ENCODE measurements at regions not wholly inside any gene's neighbourhood (a gene's known extent, or its start where the extent isn't known, plus 50 kb on each side); places are given as distances from the start of the nearest gene placed in this dataset.

DNA sequence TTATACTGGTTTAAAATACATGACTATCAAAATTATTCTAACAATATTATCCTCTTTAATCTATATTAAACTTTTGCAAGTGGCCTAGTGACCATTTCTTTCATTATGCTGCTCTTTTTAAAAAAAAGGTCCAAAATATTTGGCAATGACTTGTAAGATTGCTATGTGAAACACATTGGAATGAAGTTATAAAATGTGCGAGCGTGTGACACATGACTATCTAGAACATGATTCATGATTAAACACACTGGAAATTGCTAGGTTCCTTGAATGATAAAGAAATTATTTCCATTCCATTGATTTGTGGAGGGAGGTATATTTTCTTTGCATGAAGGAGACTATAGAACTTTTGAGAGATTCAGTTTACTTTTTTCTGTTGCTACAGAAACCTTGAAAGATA lies 739.1 kb downstream of the DIAPH3 start:
- Histone ChIP-seq H3K27ac (ENCODE audit: control insufficient read depth, insufficient read depth) (no peak overlapping the region), H3K9me3 (replicated peaks; ENCODE audit: control insufficient read depth, insufficient read depth, low read length) (no peaks in the 10 kb centered on the region), H3K36me3 (ENCODE audit: control insufficient read depth in 2 of 2, insufficient read depth in 2 of 2, low read length in 1 of 2) (no peaks in the 10 kb centered on the region), H2AFZ (ENCODE audit: control insufficient read depth, low read depth, low read length) (no peak overlapping the region), H3K9ac (ENCODE audit: control insufficient read depth, insufficient read depth, low read length) (no peak overlapping the region), H3K4me1 (ENCODE audit: control insufficient read depth, insufficient read depth, low read length) (no peaks in the 10 kb centered on the region), H3K4me2 (ENCODE audit: control insufficient read depth, insufficient read depth) (no peak overlapping the region), H3K79me2 (ENCODE audit: control insufficient read depth, insufficient read depth, low read length) (no peaks in the 10 kb centered on the region), H3K27me3 (replicated peaks in 1 of 2; ENCODE audit: control insufficient read depth in 2 of 2, insufficient read depth in 2 of 2, low read length in 1 of 2) (no peaks in the 10 kb centered on the region), H4K20me1 (ENCODE audit: control insufficient read depth, insufficient read depth) (no peaks in the 10 kb centered on the region), H3K4me3 (no peak overlapping the region)
- intact Hi-C loops (cut with micrococcal nuclease; ENCODE audit: unreplicated experiment), result no loop called here
- SMC1A ChIA-PET (ENCODE audit: uncharacterized antibody, unreplicated experiment), result no interaction called here
- DNase-seq (ENCODE audit: low read depth, low spot score) (no peak), FAIRE-seq (no peak), ATAC-seq (no peak)
- CTCF ChIA-PET, result no interaction called here
- in situ Hi-C loops (cut with MboI), result no loop called here
- TF ChIP-seq ZNF217 (IDR thresholded peaks at IDR 0.05), result no peak
- TF ChIP-seq TCF3 (IDR thresholded peaks at IDR 0.05; ENCODE audit: borderline replicate concordance, insufficient read depth, low read depth, low read length), result no peak
- no peak for TF ChIP-seq SP1 (IDR thresholded peaks at IDR 0.05; ENCODE audit: low read depth, low read length)
- no peak for TF ChIP-seq HCFC1 (IDR thresholded peaks at IDR 0.05; ENCODE audit: low read length)
- no peak for TF ChIP-seq KDM1A (IDR thresholded peaks at IDR 0.05; ENCODE audit: borderline replicate concordance)
- TF ChIP-seq EZH2 (IDR thresholded peaks at IDR 0.05; ENCODE audit: borderline replicate concordance, control insufficient read depth, low read depth, low read length), result no peak
- TF ChIP-seq BCL11A (IDR thresholded peaks at IDR 0.05; ENCODE audit: low read depth, low read length), result no peak
- no peak for TF ChIP-seq RFX5 (IDR thresholded peaks at IDR 0.05; ENCODE audit: low read depth, low read length)
- TF ChIP-seq, protein P1, sequence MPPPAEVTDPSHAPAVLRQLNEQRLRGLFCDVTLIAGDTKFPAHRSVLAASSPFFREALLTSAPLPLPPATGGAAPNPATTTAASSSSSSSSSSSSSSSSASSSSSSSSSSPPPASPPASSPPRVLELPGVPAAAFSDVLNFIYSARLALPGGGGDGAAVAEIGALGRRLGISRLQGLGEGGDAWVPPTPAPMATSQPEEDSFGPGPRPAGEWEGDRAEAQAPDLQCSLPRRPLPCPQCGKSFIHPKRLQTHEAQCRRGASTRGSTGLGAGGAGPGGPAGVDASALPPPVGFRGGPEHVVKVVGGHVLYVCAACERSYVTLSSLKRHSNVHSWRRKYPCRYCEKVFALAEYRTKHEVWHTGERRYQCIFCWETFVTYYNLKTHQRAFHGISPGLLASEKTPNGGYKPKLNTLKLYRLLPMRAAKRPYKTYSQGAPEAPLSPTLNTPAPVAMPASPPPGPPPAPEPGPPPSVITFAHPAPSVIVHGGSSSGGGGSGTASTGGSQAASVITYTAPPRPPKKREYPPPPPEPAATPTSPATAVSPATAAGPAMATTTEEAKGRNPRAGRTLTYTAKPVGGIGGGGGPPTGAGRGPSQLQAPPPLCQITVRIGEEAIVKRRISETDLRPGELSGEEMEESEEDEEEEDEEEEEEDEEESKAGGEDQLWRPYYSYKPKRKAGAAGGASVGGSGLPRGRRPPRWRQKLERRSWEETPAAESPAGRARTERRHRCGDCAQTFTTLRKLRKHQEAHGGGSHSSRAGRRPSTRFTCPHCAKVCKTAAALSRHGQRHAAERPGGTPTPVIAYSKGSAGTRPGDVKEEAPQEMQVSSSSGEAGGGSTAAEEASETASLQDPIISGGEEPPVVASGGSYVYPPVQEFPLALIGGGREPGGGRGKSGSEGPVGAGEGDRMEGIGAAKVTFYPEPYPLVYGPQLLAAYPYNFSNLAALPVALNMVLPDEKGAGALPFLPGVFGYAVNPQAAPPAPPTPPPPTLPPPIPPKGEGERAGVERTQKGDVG (CRISPR knock-in tag; IDR thresholded peaks at IDR 0.05), result no peak
- TF ChIP-seq ZBED1 (IDR thresholded peaks at IDR 0.05; ENCODE audit: borderline replicate concordance), result no peak
- no peak for TF ChIP-seq KAT2A (conservative IDR thresholded peaks at IDR 0.05; ENCODE audit: control insufficient read depth, low read depth, low read length)
- no peak for TF ChIP-seq TCF12 (IDR thresholded peaks at IDR 0.05; ENCODE audit: low read depth, low read length)
- no peak for TF ChIP-seq RB1 (IDR thresholded peaks at IDR 0.05; ENCODE audit: borderline replicate concordance)
- TF ChIP-seq, protein P2, sequence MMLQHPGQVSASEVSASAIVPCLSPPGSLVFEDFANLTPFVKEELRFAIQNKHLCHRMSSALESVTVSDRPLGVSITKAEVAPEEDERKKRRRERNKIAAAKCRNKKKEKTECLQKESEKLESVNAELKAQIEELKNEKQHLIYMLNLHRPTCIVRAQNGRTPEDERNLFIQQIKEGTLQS (IDR thresholded peaks at IDR 0.05; ENCODE audit: borderline replicate concordance, extremely low read depth, low read depth, low read length), result no peak
- TF ChIP-seq NFYB (IDR thresholded peaks at IDR 0.05; ENCODE audit: insufficient read depth, low read depth, low read length), result no peak
- no peak for TF ChIP-seq FOXK2 (IDR thresholded peaks at IDR 0.05)
- 46% methylated on average over 2 of the region's 2 CpGs for WGBS (ENCODE audit: insufficient coverage, insufficient replicate concordance, low lambda C conversion rate, missing lambda C conversion rate)
- BruUV-seq (replicated peaks), result no TSS peak
- POLR2A ChIA-PET, result no interaction called here
- RAD21 ChIA-PET (ENCODE audit: unreplicated experiment), result no interaction called here
